HG02885 (cell line): ENCODE measurements at regions not wholly inside any gene's neighbourhood (a gene's known extent, or its start where the extent isn't known, plus 50 kb on each side); places are given as distances from the start of the nearest gene placed in this dataset.

ENCODE experiments used
- ATAC-seq: cut with Tn5 transposase; IDR thresholded peaks from one replicate; pipeline ENCODE4 v1.9.1; 2021; ENCODE audit warnings: mild to moderate bottlenecking; ENCODE audit not compliant: unreplicated experiment, poor library complexity

- no peak for ATAC-seq
Observed at GRCh38 chr2:128489526-128490273, 171.0 kb upstream of the HS6ST1 start.

GRCh38 chr2:128490321-128490720, 171.7 kb upstream of the HS6ST1 start:
- ATAC-seq = no peak

- no peak for ATAC-seq
Observed at GRCh38 chr2:128490881-128491691, 172.4 kb upstream of the HS6ST1 start.

- no peak for ATAC-seq
Observed at GRCh38 chr2:128491692-128492244, 173.1 kb upstream of the HS6ST1 start.

GRCh38 chr2:128492966-128493811, 174.5 kb upstream of the HS6ST1 start:
- ATAC-seq = no peak

- ATAC-seq = no peak
Observed at GRCh38 chr2:128493880-128494279, 175.2 kb upstream of the HS6ST1 start.

- ATAC-seq = no peak
Observed at GRCh38 chr2:128494307-128494639, 175.6 kb upstream of the HS6ST1 start.

GRCh38 chr2:128494640-128495321, 176.1 kb upstream of the HS6ST1 start:
- ATAC-seq = no peak

GRCh38 chr2:128495996-128496547, 177.4 kb upstream of the HS6ST1 start:
- no peak for ATAC-seq

- ATAC-seq = no peak
Observed at GRCh38 chr2:128496700-128497099, 178.0 kb upstream of the HS6ST1 start.

- no peak for ATAC-seq
Observed at GRCh38 chr2:128497461-128497860, 178.8 kb upstream of the HS6ST1 start.

GRCh38 chr2:128498086-128498485, 179.4 kb upstream of the HS6ST1 start:
- ATAC-seq = no peak

GRCh38 chr2:128498589-128498988, 179.9 kb upstream of the HS6ST1 start:
- no peak for ATAC-seq

- ATAC-seq = no peak
Observed at GRCh38 chr2:128499367-128500137, 180.9 kb upstream of the HS6ST1 start.

- no peak for ATAC-seq
Observed at GRCh38 chr2:128500138-128500800, 181.6 kb upstream of the HS6ST1 start.

GRCh38 chr2:128501006-128501690, 182.5 kb upstream of the HS6ST1 start:
- no peak for ATAC-seq

- no peak for ATAC-seq
Observed at GRCh38 chr2:128501700-128502099, 183.0 kb upstream of the HS6ST1 start.

- no peak for ATAC-seq
Observed at GRCh38 chr2:128502200-128502599, 183.5 kb upstream of the HS6ST1 start.
